Nephron progenitor cell (in vitro differentiated cells): ENCODE measurements at regions not wholly inside any gene's neighbourhood (a gene's known extent, or its start where the extent isn't known, plus 50 kb on each side); places are given as distances from the start of the nearest gene placed in this dataset.

ENCODE experiments used
- DNase-seq: peaks from one replicate; pipeline ENCODE4 v3.0.0; 2021
- H3K27ac Mint-ChIP-seq: 2 replicates; pipeline ENCODE4 v1.8.0; 2021; ENCODE audit warnings: mild to moderate bottlenecking, moderate library complexity, mixed read lengths
- H3K27me3 Mint-ChIP-seq: 2 replicates; pipeline ENCODE4 v1.8.0; 2021; ENCODE audit warnings: mild to moderate bottlenecking, low read depth, mixed read lengths; ENCODE audit not compliant: poor library complexity
- H3K36me3 Mint-ChIP-seq: 2 replicates; pipeline ENCODE4 v1.8.0; 2021; ENCODE audit warnings: low read depth, mixed read lengths
- H3K4me1 Mint-ChIP-seq: 2 replicates; pipeline ENCODE4 v1.8.0; 2021; ENCODE audit warnings: mixed read lengths
- H3K4me3 Mint-ChIP-seq: 2 replicates; pipeline ENCODE4 v1.8.0; 2021; ENCODE audit warnings: mild to moderate bottlenecking, moderate library complexity, mixed read lengths
- H3K9me3 Mint-ChIP-seq: 2 replicates; pipeline ENCODE4 v1.8.0; 2021; ENCODE audit warnings: mild to moderate bottlenecking, moderate library complexity, mixed read lengths
- TF ChIP-seq, protein P1 (sequence below): fragments of 200-600 bp; sonication (generic); IDR thresholded peaks from 2 replicates; pipeline ENCODE4 v1.5.0; 2021; ENCODE audit warnings: antibody characterized with exemption

DNA sequence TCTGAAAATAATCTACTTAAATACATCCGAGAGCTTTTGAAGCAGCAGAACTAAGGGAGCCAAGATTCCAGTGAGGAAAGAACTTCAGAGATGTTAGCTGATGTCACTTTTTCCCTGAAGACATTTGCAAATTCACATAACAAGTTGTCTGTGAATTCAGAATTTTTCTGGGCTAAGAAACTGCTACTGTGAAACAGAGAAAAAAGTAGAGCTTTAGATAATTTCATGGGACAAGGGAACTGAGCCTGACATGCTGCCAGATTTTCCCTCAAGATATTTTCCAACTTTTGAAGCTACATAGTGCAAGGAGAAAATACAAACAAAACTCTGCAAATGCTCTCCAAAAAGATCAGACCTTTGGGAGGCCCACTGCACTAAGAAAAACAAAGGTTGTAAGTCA, 484.2 kb downstream of the ANKRD7 start:
- Mint-ChIP-seq H3K27me3 (no peaks in the 10 kb centered on the region), H3K4me1 (no peaks in the 10 kb centered on the region), H3K36me3 (no peaks in the 10 kb centered on the region), H3K27ac (no peak overlapping the region), H3K4me3 (no peak overlapping the region), H3K9me3 (no peaks in the 10 kb centered on the region)
- DNase-seq: no peak
- TF ChIP-seq, protein P1, sequence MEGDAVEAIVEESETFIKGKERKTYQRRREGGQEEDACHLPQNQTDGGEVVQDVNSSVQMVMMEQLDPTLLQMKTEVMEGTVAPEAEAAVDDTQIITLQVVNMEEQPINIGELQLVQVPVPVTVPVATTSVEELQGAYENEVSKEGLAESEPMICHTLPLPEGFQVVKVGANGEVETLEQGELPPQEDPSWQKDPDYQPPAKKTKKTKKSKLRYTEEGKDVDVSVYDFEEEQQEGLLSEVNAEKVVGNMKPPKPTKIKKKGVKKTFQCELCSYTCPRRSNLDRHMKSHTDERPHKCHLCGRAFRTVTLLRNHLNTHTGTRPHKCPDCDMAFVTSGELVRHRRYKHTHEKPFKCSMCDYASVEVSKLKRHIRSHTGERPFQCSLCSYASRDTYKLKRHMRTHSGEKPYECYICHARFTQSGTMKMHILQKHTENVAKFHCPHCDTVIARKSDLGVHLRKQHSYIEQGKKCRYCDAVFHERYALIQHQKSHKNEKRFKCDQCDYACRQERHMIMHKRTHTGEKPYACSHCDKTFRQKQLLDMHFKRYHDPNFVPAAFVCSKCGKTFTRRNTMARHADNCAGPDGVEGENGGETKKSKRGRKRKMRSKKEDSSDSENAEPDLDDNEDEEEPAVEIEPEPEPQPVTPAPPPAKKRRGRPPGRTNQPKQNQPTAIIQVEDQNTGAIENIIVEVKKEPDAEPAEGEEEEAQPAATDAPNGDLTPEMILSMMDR: no peak

DNA sequence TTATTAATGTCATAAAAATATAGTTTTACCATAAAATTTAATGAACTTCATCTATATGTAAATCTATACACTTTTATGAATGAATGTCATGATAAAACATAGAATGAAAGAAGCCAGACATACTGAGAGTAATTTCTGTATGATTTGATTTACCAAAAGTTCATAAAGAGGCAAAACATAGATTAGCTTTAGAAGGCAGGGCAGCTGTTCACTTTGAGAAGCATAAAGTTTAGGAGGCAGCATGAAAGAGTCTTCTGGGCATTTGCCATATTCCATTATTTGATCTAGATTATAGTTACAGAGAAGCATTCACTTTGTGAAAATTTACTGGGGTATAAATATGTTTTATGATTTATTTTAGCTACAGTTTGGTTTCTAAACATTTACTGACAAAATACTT, 487.2 kb downstream of the ANKRD7 start:
- no peak overlapping the region for H3K4me3 Mint-ChIP-seq
- H3K27ac Mint-ChIP-seq: no peak overlapping the region
- no peak for DNase-seq
- no peaks in the 10 kb centered on the region for H3K4me1 Mint-ChIP-seq
- no peaks in the 10 kb centered on the region for H3K27me3 Mint-ChIP-seq
- H3K9me3 Mint-ChIP-seq: no peaks in the 10 kb centered on the region
- H3K36me3 Mint-ChIP-seq: no peaks in the 10 kb centered on the region
- TF ChIP-seq, protein P1: no peak

DNA sequence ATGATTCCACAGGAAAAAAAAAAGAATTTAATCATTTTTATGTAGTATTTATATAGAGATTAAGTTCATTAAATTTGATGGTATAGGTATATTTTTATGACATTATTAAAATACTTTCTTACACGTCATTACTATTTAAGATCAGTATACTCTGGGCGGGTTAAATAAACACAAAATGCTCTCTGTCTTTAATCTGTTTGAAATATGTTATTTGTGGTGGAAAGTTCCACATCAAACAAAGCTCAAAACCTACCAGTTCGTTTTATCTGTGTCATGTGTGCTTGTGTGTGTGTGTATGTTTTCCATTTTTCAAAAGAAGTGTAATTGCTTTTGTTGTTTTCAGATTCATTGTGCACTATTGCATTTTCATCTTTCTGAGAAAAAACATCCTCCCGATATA, 488.5 kb downstream of the ANKRD7 start:
- Mint-ChIP-seq H3K4me3 (no peak overlapping the region), H3K9me3 (no peaks in the 10 kb centered on the region), H3K27me3 (peaks cover 3% of the 10 kb centered on the region), H3K36me3 (no peaks in the 10 kb centered on the region), H3K4me1 (no peaks in the 10 kb centered on the region), H3K27ac (no peak overlapping the region)
- TF ChIP-seq, protein P1: no peak
- no peak for DNase-seq

GRCh38 chr7:118720632-118721031, 496.1 kb downstream of the ANKRD7 start:
- no peaks in the 10 kb centered on the region for H3K9me3 Mint-ChIP-seq
- no peak overlapping the region for H3K4me3 Mint-ChIP-seq
- H3K27me3 Mint-ChIP-seq: peaks cover 3% of the 10 kb centered on the region
- no peaks in the 10 kb centered on the region for H3K4me1 Mint-ChIP-seq
- H3K36me3 Mint-ChIP-seq: no peaks in the 10 kb centered on the region
- TF ChIP-seq, protein P1: no peak
- no peak for DNase-seq
- H3K27ac Mint-ChIP-seq: no peak overlapping the region

DNA sequence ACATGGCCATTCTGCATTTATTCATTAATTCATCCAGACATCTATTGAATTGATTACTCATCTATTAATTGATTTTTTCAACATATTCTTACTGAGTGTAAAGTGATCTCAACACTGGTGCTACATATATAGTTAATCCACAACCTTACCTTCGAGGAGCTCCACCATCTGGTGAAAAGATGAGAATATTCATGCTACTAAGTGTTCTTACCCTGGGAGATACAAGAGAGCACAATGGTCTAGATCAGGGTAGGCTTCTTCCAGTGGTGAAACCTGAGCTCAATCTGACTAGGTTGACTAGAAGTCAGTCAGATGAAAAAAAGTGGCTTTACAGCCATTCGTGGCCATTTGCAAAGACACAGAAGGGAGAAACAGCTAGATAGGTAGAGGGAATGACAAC, 507.4 kb downstream of the ANKRD7 start:
- no peaks in the 10 kb centered on the region for H3K4me1 Mint-ChIP-seq
- no peak overlapping the region for H3K27ac Mint-ChIP-seq
- H3K9me3 Mint-ChIP-seq: no peaks in the 10 kb centered on the region
- no peak for DNase-seq
- H3K36me3 Mint-ChIP-seq: no peaks in the 10 kb centered on the region
- H3K27me3 Mint-ChIP-seq: no peaks in the 10 kb centered on the region
- H3K4me3 Mint-ChIP-seq: no peak overlapping the region
- TF ChIP-seq, protein P1: no peak

DNA sequence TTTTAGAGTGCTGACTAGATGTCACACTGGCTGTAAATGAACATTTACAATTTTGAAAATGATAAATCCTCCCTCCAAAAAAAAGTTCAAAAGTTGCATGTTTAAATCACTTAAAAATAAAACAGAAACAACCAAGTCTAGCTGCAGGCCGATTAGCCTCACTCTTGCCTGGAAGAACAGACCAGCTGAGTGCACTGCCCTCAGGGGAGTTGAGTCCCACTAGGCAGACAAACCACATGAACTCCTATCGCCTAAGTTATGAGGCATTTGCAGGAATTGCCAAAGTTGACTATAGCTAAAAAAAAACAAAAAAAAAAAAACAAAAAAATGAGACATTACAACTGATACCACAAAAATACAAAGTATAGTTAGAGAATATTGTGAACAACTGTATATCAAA, 510.0 kb downstream of the ANKRD7 start:
- no peaks in the 10 kb centered on the region for H3K4me1 Mint-ChIP-seq
- no peaks in the 10 kb centered on the region for H3K36me3 Mint-ChIP-seq
- TF ChIP-seq, protein P1: no peak
- H3K4me3 Mint-ChIP-seq: no peak overlapping the region
- no peaks in the 10 kb centered on the region for H3K9me3 Mint-ChIP-seq
- no peak overlapping the region for H3K27ac Mint-ChIP-seq
- DNase-seq: no peak
- H3K27me3 Mint-ChIP-seq: no peaks in the 10 kb centered on the region
